NT2/D1 (cell line): ENCODE measurements at regions not wholly inside any gene's neighbourhood (a gene's known extent, or its start where the extent isn't known, plus 50 kb on each side); places are given as distances from the start of the nearest gene placed in this dataset.

ENCODE experiments used
- SUZ12 ChIP-seq: IDR thresholded peaks from 2 replicates; pipeline ENCODE4 v1.6.1; 2011; ENCODE audit not compliant: insufficient read length, insufficient read depth; ENCODE audit errors: extremely low read depth
- YY1 ChIP-seq: IDR thresholded peaks from 2 replicates; pipeline ENCODE4 v1.6.1; 2011; ENCODE audit not compliant: insufficient read length, insufficient read depth
- ZNF274 ChIP-seq: IDR thresholded peaks from 2 replicates; pipeline ENCODE4 v1.6.1; 2011; ENCODE audit warnings: mild to moderate bottlenecking, low read depth, low read length

- no peak for TF ChIP-seq YY1
- TF ChIP-seq SUZ12: no peak
- no peak for TF ChIP-seq ZNF274
Measured at GRCh38 chr18:49731860-49732311, 81.4 kb downstream of the ACAA2 start.
